ENCODE measurements at regions not wholly inside any gene's neighbourhood (a gene's known extent, or its start where the extent isn't known, plus 50 kb on each side); places are given as distances from the start of the nearest gene placed in this dataset.
"Not testable (repeated sequence)": the region's sequence is repeated elsewhere in the genome, so short reads cannot be mapped to it uniquely, and the experiment has no call there.

DNA sequence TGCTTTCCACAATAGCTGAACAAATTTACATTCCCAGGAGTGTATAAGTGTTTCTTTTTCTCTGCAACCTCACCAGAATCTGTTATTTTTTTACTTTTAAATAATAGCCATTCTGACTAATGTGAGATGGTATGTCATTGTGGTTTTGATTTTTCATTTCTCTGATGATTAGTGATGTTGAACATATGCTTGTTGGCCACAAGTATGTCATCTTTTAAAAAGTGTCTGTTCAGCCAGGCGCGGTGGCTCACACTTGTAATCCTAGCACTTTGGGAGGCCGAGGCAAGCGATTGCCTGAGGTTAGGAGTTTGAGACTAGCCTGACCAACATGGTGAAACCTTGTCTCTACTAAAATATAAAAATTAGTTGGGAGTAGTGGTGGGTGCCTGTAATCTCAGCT lies 619.3 kb downstream of the SI start:
- DNase-seq: no peak

DNA sequence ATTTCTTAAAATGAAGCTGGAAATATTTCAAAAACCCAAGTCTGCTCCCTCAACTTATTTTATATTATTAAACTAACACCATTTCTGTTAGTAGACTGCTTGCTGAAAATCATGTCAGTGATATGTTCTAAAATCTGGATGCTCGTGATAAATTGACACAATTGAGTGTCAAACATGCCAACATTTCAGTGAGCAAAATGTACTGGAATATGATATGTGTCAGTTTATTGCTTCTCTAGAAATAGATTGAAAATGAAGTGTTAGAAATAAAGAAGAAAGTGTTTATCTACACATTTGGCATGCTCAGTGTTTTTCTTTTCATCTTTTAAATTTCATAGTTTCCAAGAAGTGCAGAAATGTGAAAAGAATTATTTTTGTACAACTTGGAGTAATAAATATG lies 624.6 kb downstream of the SI start:
- no peak for DNase-seq

DNA sequence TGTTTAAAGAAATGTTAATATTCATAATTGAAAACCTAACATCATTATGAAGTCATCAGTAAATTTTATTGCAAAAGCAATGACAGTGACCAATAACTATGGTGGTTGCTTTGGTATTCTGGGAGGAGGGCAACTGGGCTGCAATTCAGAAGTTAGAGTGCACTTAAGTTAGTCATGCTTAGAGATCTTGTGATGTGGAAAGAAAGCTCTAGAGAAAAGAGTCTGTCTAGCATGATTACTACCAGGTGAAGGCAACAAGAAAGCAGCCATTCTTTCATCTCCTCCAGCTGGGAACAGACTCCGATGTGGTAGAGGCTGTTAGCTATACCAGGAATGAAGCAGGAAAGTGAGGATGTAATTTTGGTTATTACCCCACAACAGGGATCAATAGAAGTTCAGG lies 625.6 kb downstream of the SI start:
- DNase-seq: no peak

DNA sequence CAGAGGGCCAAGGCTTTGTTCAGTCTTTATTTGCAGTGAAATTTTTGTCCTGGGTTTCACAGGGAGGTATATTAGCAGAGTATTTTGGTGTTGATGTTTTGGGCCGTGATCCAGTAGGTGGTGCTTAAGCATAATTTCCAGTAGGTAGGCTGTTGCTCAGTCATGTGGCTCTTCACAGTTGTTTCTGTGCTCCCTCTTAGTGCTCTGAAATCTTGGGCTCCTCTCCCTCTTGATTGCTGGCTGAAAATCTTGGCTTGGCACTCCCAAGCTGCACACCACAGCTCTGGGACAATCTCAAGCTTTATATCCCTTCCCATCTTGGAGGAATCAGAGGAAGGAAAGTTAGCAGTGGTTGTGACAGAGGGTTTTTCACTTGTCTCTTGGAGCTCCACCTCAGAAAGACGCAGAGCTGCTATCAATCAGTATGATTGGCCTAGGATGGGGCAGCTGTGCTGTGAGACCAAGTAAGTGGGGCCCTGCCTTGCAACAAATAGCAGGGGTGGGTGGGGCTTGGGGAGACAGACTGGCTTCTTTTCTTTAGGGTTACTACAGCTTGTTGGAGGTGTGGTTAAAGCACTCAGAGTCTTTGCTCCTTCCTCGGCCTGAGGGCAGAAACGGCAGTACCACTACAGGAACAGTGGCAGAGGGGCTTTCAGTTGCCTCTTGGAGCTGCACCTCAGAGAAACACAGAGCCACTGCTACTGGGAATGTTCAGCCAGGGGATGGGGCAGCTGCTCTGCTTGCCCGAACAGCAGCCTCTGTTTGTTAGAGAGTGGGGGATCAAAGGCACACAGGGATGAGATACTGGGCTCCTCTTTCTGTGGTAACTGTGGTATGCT lies 627.0 kb downstream of the SI start:
- no peak for DNase-seq

DNA sequence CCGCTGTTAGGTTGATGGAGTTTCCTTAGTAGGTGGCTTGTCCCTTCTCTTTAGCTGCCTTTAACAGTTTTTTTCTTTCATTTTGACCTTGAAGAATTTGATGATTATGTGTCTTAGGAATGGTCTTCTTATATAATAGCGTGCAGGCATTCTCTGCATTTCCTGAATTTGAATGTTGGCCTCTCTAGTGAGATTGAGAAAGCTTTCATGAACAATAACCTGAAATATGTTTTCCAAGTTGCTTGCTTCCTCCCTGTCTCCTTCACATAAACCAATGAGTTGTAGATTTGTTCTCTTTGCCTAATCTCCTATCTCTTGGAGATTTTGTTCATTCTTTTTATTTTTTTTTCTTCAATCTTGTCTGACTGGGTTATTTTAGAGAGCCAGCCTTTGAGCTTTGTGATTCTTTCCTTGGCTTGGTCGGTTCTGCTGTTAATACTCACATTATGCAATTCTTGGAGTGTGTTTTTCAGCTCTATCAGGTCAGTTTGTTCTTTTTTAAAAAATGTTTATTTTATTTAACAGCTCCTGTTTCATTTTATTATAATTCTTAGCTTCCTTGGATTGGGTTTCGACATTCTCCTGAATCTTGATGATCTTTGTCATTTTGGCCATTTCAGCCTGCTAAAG lies 627.9 kb downstream of the SI start:
- no peak for DNase-seq

DNA sequence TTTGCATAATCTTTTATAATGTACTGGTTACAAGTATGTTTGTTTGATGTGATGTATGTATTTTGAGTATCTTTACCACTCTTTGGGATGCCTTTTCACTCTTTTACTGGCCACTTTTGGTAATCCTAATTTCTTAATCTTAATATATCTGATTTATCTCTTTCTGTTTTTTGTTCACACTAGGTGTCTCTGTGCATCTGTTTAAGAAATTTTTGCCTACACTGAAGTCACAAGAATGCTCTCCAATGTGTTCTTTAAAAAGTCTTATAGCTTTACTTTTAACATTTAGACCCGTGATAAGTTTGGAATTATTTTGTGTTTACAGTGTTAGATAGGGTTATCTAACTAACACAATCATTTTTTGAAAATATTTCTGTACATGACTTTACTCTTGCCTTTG lies 659.1 kb downstream of the SI start:
- no peak for DNase-seq

DNA sequence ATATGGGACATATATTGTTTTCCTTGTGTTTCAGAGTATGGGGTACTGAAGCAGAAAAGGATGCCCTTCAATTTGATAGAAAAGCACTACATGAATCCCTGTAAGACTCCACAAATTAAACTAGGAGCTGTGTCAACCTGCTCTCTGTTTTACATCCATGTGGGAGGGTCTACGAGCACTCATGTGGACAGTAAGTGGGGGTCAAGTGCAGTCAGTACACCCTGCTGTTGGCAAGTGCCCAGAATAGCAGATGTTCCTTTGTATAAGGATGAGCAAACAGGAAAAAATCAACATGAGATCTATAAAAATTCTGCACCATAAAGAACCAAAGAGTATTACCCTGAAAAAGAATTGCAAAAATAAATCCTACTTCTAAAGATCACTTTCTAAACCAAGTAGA lies 659.9 kb downstream of the SI start:
- DNase-seq: no peak

DNA sequence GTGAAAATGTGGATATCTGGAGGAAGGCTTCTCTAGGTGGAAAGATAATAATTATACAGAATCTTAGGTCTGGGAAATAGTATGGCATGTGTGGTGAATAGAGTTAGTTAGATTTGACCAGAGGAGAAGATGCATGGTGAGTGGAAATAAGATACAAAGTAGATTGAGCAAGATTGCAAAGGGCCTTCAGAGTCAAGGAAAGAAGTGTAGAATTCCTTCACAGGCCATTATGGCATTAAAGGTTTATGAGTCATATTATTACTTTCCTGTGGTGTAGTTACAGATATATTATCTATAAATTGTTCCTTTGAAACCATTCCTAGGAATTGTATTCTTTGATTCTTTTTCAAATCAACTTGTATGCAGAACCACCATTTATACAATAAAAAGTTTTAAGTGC lies 660.3 kb downstream of the SI start:
- DNase-seq: no peak

DNA sequence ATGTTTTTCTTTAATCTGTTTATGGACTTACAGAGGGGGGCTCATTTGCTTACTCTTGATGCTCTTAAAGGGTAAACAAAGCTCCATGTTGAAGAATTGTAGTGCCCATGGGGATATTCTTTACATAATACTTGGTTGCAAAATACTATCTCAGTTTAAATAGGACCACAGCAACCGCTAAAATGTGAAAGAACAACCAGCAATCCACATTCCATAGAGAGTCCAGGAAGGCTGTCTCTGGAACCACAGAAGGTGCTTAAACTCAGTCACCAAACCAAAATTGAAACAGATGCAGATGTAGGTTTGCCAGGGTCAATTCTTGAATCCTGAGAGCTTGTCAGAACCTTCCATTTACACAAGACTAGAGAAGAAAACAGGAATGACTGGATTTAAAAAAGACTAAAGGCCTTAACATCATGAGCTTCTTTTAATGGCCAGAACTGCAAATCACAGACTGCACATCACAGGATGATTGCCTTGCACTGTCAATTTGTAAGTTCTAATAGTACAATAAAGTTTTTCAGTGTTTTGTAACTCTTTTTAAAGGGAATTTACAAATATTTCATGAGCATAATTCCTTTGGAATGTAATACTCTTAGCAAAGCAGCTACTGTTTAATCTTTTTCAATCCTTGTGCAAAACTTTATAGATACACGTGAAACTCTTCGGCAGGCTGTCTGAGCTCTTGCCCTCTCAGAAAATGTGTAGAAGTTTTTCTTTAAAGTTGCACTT lies 661.6 kb downstream of the SI start:
- DNase-seq: no peak

DNA sequence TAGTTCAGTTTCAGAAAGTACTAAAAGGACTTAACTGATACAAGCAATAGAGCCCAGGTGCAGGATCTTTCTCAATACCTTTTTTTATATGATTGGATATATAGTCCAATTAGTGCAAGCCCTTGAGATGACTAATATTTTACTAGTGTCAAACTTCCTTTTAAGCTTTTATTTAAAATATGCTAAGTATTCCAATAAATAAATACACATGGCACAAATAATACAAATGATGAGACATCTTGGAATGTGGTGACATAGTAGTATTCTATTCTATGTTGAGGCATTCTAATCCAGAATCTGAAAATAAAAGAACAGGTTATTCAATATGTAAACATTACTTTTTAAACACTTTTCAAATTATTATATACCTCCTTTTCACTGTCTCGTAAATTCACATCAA lies 670.0 kb downstream of the SI start:
- DNase-seq: no peak

DNA sequence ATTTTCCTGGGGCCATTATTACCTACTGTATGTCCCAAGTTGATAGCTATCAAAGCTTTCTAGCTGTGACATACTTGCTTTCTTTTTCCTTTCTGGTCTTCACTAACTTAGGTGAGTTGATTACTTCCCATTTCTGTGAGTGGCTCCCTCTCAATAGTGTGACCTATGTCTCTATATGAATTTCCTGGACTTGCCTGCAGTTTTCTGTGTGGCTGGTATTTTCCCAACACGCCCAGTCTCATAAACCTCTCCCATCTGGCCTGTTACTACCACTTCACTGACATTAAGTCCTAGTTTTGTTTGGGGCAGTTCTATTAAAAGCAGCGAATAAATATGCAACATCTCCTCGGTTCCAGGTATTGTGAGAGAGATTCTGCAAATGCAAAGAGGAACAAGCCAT lies 671.2 kb downstream of the SI start:
- no peak for DNase-seq

DNA sequence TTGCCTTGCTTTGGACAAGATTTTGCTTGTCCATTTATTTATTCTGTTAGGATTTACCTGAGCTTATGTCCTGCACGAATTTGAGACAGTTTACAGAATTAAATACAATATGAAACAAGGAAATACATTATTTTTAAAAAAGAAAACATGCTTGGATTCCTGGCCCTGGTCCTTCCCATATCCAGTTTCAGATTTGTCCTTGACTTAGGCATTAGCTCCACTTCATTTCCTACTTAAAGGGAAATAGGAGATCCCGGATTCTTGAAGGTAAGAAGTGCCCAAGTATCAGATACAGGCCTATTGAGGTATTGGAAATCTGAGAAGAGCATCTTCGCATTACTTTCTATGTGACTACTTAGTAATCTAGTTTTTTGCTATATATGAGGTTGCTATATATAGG lies 672.0 kb downstream of the SI start:
- no peak for DNase-seq

DNA sequence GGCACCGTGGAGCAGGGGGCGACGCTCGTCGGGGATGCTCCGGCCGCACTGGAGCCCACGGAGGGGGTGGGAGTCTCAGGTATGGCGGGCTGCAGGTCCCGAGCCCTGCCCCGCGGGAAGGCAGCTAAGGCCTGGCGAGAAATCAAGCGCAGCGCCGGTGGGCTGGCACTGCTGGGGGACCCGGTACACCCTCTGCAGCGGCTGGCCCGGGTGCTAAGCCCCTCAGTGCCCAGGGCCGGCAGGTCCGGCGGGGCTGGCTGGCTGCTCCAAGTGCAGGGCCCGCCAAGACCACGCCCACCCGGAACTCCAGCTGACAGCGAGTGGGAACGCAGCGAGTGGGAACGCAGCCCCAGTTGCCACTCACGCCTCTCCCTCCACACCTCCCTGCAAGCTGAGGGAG lies 676.4 kb downstream of the SI start:
- no peak for DNase-seq

DNA sequence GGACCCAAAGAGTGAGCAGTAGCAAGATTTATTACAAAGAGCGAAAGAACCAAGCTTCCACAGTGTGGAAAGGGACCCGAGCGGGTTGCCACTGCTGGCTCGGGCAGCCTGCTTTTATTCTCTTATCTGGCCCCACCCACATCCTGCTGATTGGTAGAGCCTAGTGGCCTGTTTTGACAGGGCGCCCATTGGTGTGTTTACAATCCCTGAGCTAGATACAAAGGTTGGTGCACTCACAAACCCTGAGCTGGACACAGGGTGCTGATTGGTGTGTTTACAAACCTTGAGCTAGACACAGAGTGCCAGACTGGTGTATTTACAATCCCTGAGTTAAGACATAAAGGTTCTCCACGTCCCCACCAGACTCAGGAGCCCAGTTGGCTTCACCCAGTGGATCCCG lies 676.9 kb downstream of the SI start:
- DNase-seq: not testable (repeated sequence)

DNA sequence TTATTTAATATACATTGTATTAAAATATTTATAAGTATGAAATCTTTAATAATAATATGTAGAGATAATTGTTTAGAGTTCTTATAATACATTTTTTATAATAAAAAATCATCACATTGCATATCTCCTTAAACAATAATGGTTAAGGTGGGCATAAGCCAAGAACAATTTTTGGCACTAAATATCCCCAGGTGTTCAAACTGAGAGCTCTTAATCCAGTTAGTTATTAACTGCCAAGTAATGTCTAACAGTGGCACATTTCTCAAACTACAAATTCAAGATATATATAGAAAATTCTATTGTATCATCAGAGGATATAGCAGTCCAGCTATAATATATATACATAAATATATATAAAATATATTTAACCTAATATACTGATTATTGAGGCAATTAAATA lies 680.8 kb downstream of the SI start:
- no peak for DNase-seq

DNA sequence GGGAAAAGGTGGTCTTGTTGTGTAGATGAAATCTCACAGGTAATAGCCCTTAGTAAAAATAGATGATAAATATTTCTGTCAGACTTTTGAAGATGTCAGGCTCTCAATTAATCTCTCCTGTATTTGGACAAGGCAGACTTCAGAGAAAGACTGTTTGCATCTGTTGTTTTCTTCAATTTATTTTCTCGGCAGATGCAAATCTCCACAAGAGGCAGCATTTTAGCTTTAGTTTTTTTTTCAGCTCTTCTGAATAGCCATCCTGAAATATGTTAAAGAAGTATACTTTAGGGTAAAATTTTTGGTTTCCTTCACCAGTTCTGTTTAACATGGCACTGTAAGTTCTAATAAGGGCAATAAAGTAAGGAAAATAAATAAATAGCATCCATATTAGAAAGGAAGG lies 685.1 kb downstream of the SI start:
- no peak for DNase-seq

DNA sequence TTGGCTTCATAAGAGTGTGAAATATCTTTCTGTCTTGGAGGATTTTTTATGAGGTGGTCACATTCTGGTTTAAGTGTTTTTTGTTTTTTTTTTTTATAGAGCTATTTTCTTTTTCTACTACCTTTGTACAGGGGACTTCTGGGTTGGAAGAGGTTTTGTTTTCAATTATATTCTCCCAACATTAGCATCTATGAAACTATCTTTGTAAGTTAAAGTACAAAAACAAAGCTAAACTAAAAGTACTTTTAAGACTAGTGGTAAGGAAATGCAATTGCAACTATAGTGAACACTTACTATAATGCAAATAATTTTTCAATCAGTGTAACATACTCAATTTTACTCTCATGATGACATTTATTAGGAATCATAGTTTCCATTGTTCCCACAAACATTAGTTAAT lies 688.2 kb downstream of the SI start:
- DNase-seq: no peak

DNA sequence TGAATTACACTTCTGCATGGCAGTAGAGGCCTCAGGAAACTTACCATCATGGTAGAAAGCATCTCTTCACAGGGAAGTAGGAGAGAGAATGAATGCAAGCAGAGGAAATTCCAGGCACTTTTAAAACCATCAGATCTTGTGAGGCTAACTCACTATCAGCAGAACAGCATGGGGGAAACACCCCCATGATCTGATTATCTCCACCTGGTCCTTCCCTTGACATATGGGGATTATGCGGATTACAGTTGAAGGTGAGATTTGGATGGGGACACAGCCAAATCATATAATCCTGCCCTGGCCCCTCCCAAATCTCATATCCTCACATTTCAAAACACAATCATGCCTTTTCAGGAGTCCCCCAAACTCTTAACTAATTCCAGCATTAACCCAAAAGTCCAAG lies 691.1 kb downstream of the SI start:
- no peak for DNase-seq

DNA sequence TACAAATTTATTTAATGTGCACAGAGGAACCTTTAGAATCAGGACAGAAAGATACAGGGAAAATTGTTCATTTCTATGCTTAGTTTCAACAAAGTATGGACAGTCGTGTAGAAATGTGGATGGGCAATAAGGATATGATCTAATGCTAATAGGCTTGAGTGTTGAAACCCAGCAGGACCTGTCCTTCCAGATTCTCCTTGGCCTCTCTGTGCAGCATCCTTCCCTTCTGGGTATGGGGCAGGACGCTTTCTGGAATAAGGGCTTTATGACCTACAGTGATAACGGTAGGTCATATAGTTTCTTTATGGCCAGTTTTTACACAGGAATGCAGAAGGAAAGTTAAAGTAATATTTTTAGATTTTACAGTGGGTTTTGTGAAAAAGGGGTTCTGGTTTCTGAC lies 698.1 kb downstream of the SI start:
- DNase-seq: no peak

DNA sequence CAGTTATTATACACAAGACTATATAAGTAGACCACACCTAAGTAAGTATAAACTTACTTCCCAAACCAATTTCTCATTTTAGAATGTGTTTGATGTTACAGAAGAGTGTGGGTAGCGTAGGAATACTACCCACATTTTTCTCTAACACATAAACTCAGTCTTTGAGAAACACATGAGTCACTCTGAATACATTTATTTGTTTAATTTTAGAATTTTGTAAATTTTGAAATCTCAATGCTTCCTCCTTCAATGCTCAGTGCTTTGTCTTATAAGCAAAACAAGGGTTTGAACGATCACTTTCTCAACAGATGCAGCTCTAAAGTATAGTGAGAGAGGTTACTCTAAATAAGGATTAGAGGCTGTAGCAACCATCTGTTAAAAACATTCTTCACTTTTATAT lies 700.8 kb downstream of the SI start:
- no peak for DNase-seq

DNA sequence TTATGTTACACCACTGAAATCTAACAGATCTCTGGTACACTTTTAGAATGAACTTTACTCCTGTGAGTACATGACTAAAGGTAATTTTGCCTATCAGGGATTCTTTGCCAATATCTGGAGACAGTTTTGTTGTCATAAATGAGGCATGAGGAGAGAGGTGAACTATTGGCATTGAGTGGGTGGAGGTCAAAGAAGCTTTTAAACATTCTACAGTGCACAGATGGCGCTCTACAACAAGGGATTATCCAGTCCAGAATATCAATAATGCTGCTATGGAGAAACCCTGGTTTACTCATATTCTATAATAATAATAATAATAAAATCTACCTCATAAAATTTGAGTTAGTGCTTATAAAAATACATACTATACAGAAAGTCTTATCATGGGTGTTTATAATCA lies 702.3 kb downstream of the SI start:
- DNase-seq: no peak

DNA sequence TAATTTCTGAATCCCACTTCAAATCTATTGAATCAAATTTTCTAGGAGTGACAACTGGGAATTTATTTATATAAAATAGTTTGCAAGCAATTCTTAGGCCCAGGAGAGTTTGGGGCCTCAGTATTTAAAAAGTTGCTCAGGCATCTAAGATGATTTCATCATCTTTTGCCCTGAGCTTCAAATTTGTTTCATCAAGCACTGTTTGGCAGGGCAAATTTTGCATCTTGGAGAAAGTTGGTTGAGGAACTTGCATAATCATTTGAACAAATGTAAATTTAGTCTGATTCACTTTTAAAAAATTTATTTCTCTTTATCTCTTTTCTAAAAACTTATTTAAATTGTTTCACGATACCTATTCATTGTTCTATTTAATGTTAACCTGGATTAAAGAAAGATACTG lies 702.8 kb downstream of the SI start:
- DNase-seq: no peak

DNA sequence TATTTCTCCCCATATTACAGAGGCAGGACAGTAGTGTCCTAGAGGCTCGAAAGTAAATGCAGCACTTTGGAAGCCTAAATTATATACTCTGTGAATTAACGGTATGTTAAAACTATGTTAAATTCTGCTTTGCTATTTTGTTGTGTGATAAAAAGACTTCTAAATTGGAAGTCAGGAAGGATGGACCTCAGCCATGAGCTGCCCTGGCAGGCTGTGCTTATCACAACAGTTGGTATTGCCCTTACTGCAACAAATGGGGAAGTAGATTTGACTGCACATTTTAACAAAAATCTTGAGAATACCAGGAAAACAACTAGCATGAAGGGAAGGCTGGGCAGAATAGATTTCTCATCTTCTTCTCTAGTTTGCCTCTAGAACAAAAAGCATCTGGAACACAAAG lies 706.6 kb downstream of the SI start:
- no peak for DNase-seq

DNA sequence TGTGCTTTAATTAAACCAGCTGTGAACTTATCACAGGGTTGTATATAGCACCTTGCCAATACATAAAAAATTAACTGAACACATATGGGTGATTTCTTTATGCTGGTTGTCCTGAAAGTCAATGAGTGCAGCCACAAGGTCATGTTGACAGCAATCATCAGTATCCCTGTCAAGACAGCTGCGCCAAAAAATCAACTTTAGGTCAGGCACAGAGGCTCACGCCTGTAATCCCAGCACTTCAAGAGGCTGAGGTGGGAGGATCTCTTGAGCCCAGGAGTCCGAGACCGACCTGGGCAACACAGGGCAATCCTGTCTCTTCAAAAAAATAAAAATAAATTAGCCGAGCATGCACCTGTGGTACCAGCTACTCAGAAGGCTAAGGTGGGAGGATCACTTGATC lies 707.3 kb downstream of the SI start:
- no peak for DNase-seq
